H9 (cell line): ENCODE measurements at regions not wholly inside any gene's neighbourhood (a gene's known extent, or its start where the extent isn't known, plus 50 kb on each side); places are given as distances from the start of the nearest gene placed in this dataset.

Experiments
- DNase-seq: peaks from one replicate; pipeline ENCODE4 v3.0.0-alpha.2; 2017
- H2AFZ ChIP-seq: one replicate; pipeline ENCODE4 v1.6.1; 2013; ENCODE audit warnings: mild to moderate bottlenecking, low read length, control low read depth, moderate library complexity
- H2AK5ac ChIP-seq: 2 replicates; pipeline ENCODE4 v1.6.1; 2013; ENCODE audit warnings: low read length, control low read depth, mixed read lengths; ENCODE audit not compliant: insufficient read length
- H2BK120ac ChIP-seq: one replicate; pipeline ENCODE4 v1.6.1; 2013; ENCODE audit warnings: low read depth, mild to moderate bottlenecking, low read length, control low read depth, inconsistent platforms; ENCODE audit not compliant: poor library complexity, severe bottlenecking
- H2BK12ac ChIP-seq: 2 replicates; pipeline ENCODE4 v1.6.1; 2013; ENCODE audit warnings: low read length, control low read depth, mixed read lengths, low read depth; ENCODE audit not compliant: insufficient read length
- H2BK15ac ChIP-seq: 2 replicates; pipeline ENCODE4 v1.6.1; 2013; ENCODE audit warnings: low read depth, low read length, control low read depth
- H2BK20ac ChIP-seq: one replicate; pipeline ENCODE4 v1.6.1; 2013; ENCODE audit warnings: low read depth, mild to moderate bottlenecking, low read length, control low read depth, inconsistent platforms; ENCODE audit not compliant: poor library complexity, severe bottlenecking
- H2BK5ac ChIP-seq: 2 replicates; pipeline ENCODE4 v1.6.1; 2013; ENCODE audit warnings: low read length, control low read depth, mixed read lengths; ENCODE audit not compliant: insufficient read length
- H3K14ac ChIP-seq: 2 replicates; pipeline ENCODE4 v1.6.1; 2013; ENCODE audit warnings: low read length, control low read depth; ENCODE audit not compliant: insufficient read depth
- H3K18ac ChIP-seq: 2 replicates; pipeline ENCODE4 v1.6.1; 2013; ENCODE audit warnings: low read depth, mild to moderate bottlenecking, mixed read lengths, low read length, control low read depth; ENCODE audit not compliant: insufficient read length
- H3K23ac ChIP-seq: 2 replicates; pipeline ENCODE4 v1.6.1; 2013; ENCODE audit warnings: low read length, control low read depth, mixed read lengths, low read depth; ENCODE audit not compliant: insufficient read length
- H3K23me2 ChIP-seq: 2 replicates; pipeline ENCODE4 v1.6.1; 2013; ENCODE audit warnings: low read depth, mild to moderate bottlenecking, mixed read lengths, low read length, control low read depth; ENCODE audit not compliant: insufficient read length, poor library complexity, severe bottlenecking
- H3K27ac ChIP-seq: 2 replicates; pipeline ENCODE4 v1.5.1; 2013; ENCODE audit warnings: low read length, control low read depth, mixed read lengths, low read depth; ENCODE audit not compliant: insufficient read length
- H3K27me3 ChIP-seq: 2 replicates; pipeline ENCODE4 v1.6.1; 2013; ENCODE audit warnings: low read length, control low read depth, inconsistent platforms; ENCODE audit not compliant: insufficient read depth
- H3K4ac ChIP-seq: 2 replicates; pipeline ENCODE4 v1.6.1; 2013; ENCODE audit warnings: low read depth, mild to moderate bottlenecking, control low read depth, inconsistent platforms, low read length, moderate library complexity
- H3K4me1 ChIP-seq: 2 replicates; pipeline ENCODE4 v1.6.1; 2013; ENCODE audit warnings: low read length, control low read depth, inconsistent platforms; ENCODE audit not compliant: insufficient read depth
- H3K4me2 ChIP-seq: 2 replicates; pipeline ENCODE4 v1.6.1; 2013; ENCODE audit warnings: low read length, control low read depth, mixed read lengths; ENCODE audit not compliant: insufficient read length, insufficient read depth
- H3K56ac ChIP-seq: 2 replicates; pipeline ENCODE4 v1.6.1; 2013; ENCODE audit warnings: low read depth, mild to moderate bottlenecking, mixed read lengths, low read length, control low read depth; ENCODE audit not compliant: insufficient read length
- H3K79me1 ChIP-seq: 2 replicates; pipeline ENCODE4 v1.6.1; 2013; ENCODE audit warnings: low read depth, mild to moderate bottlenecking, moderate library complexity, low read length, control low read depth, inconsistent platforms; ENCODE audit not compliant: insufficient read depth, poor library complexity, severe bottlenecking
- H3K79me2 ChIP-seq: 2 replicates; pipeline ENCODE4 v1.6.1; 2013; ENCODE audit warnings: low read length, control low read depth, inconsistent platforms; ENCODE audit not compliant: insufficient read depth
- H3K9ac ChIP-seq: 2 replicates; pipeline ENCODE4 v1.6.1; 2013; ENCODE audit warnings: low read length, control low read depth, mixed read lengths; ENCODE audit not compliant: insufficient read length; ENCODE audit errors: extremely low read depth
- H3K9me3 ChIP-seq: one replicate; pipeline ENCODE4 v1.6.1; 2013; ENCODE audit warnings: low read depth, low read length, inconsistent platforms; ENCODE audit not compliant: control insufficient read depth
- H3T11ph ChIP-seq: one replicate; pipeline ENCODE4 v1.6.1; 2013; ENCODE audit warnings: mild to moderate bottlenecking, low read length, control low read depth, inconsistent platforms
- H4K20me1 ChIP-seq: one replicate; pipeline ENCODE4 v1.6.1; 2013; ENCODE audit not compliant: control insufficient read depth, insufficient read length, insufficient read depth
- H4K5ac ChIP-seq: 2 replicates; pipeline ENCODE4 v1.6.1; 2013; ENCODE audit warnings: low read depth, mild to moderate bottlenecking, mixed read lengths, low read length, control low read depth; ENCODE audit not compliant: insufficient read length
- H4K8ac ChIP-seq: replicated peaks from 2 replicates; pipeline ENCODE4 v1.6.1; 2013; ENCODE audit warnings: low read length, control low read depth, mixed read lengths, low read depth; ENCODE audit not compliant: insufficient read length
- H4K91ac ChIP-seq: 2 replicates; pipeline ENCODE4 v1.6.1; 2013; ENCODE audit warnings: low read depth, mild to moderate bottlenecking, moderate library complexity, mixed read lengths, low read length, control low read depth; ENCODE audit not compliant: insufficient read length
- H3K27ac Mint-ChIP-seq, 3 experiments: 2 replicates in 2 of 3; 3 replicates in 1 of 3; pipeline ENCODE4 v1.8.0; 2020 to 2021; ENCODE audit warnings: mixed read lengths in 3 of 3, mild to moderate bottlenecking in 1 of 3, moderate library complexity in 1 of 3
- H3K27me3 Mint-ChIP-seq: 2 replicates; pipeline ENCODE4 v1.8.0; 2021; ENCODE audit warnings: low read depth, mild to moderate bottlenecking, moderate library complexity, mixed read lengths
- H3K36me3 Mint-ChIP-seq, 3 experiments: 2 replicates in 2 of 3; 3 replicates in 1 of 3; pipeline ENCODE4 v1.8.0; 2020 to 2021; ENCODE audit warnings: low read depth in 3 of 3, mixed read lengths in 3 of 3; ENCODE audit not compliant: insufficient read depth in 1 of 3
- H3K4me1 Mint-ChIP-seq, 2 experiments: 2 replicates each; pipeline ENCODE4 v1.8.0; 2020; ENCODE audit warnings: mixed read lengths in 2 of 2
- H3K4me3 Mint-ChIP-seq, 2 experiments: 2 replicates in 1 of 2; 3 replicates in 1 of 2; pipeline ENCODE4 v1.8.0; 2020 to 2021; ENCODE audit warnings: mild to moderate bottlenecking in 2 of 2, mixed read lengths in 2 of 2, moderate library complexity in 1 of 2
- H3K9me3 Mint-ChIP-seq, 2 experiments: 2 replicates in 1 of 2; 3 replicates in 1 of 2; pipeline ENCODE4 v1.8.0; 2020; ENCODE audit warnings: mild to moderate bottlenecking in 2 of 2, mixed read lengths in 2 of 2, moderate library complexity in 1 of 2
- CTCF ChIP-seq: fragments of 200-600 bp; sonication (generic); conservative IDR thresholded peaks from 3 replicates; pipeline ENCODE4 v1.8.0; 2021; ENCODE audit warnings: antibody characterized with exemption, mild to moderate bottlenecking
- WGBS: extraction: QIAGEN DNeasy Blood & Tissue Kit; methylation state at CpG from one replicate; pipeline ENCODE4 v1.1.7; 2013; ENCODE audit warnings: missing lambda C conversion rate, low lambda C conversion rate, mixed read lengths; ENCODE audit not compliant: insufficient read length; ENCODE audit errors: extremely low coverage; 5-methylcytosine and 5-hydroxymethylcytosine counted together

GRCh38 chr20:61173961-61174725 is 77.9 kb upstream of the CDH4 start:
- H3K9me3 ChIP-seq: no peaks in the 10 kb centered on the region
- no peak overlapping the region for H3K14ac ChIP-seq
- no peak overlapping the region for H3K27ac ChIP-seq
- H3T11ph ChIP-seq: no peak overlapping the region
- H3K23ac ChIP-seq: no peak overlapping the region
- peaks cover 21 to 29% of the 10 kb centered on the region in 2 experiments for H3K4me1 Mint-ChIP-seq
- H2BK5ac ChIP-seq: no peak overlapping the region
- H3K4me1 ChIP-seq: peaks cover 7% of the 10 kb centered on the region
- no peak overlapping the region for H4K5ac ChIP-seq
- no peak overlapping the region for H3K4me2 ChIP-seq
- WGBS: no CpG with 5 or more reads among the region's 4 CpGs
- no peaks in the 10 kb centered on the region for H3K79me2 ChIP-seq
- no peak overlapping the region for H2BK12ac ChIP-seq
- H2BK20ac ChIP-seq: no peak overlapping the region
- H3K36me3 Mint-ChIP-seq: no peaks in the 10 kb centered on the region; a peak in 1 of 7 replicates
- no peak overlapping the region for H2AK5ac ChIP-seq
- no peak overlapping the region for H3K27ac Mint-ChIP-seq
- no peak overlapping the region for H2BK15ac ChIP-seq
- H3K9me3 Mint-ChIP-seq: no peaks in the 10 kb centered on the region; a peak in 1 of 5 replicates
- H3K18ac ChIP-seq: no peak overlapping the region
- no peaks in the 10 kb centered on the region for H3K79me1 ChIP-seq
- no peaks in the 10 kb centered on the region for H4K20me1 ChIP-seq
- H3K56ac ChIP-seq: no peak overlapping the region
- H4K91ac ChIP-seq: no peak overlapping the region
- H3K27me3 Mint-ChIP-seq: peaks cover 61% of the 10 kb centered on the region
- H3K23me2 ChIP-seq: no peaks in the 10 kb centered on the region
- H3K4ac ChIP-seq: no peak overlapping the region
- no peak overlapping the region for H3K9ac ChIP-seq
- TF ChIP-seq CTCF: no peak
- H4K8ac ChIP-seq: no peak overlapping the region
- H2AFZ ChIP-seq: no peak overlapping the region
- no peak overlapping the region for H3K4me3 Mint-ChIP-seq
- no peak for DNase-seq
- H2BK120ac ChIP-seq: no peak overlapping the region
- H3K27me3 ChIP-seq: peaks cover 1% of the 10 kb centered on the region; the same call in 1 of the 2 replicates
